ENCODE measurements at regions not wholly inside any gene's neighbourhood (a gene's known extent, or its start where the extent isn't known, plus 50 kb on each side); places are given as distances from the start of the nearest gene placed in this dataset.
"Not testable (repeated sequence)": the region's sequence is repeated elsewhere in the genome, so short reads cannot be mapped to it uniquely, and the experiment has no call there.

GRCh38 chr5:57653636-57654290, 171.2 kb upstream of the ACTBL2 start:
- DNase-seq = no peak

GRCh38 chr5:57651127-57651526, 168.5 kb upstream of the ACTBL2 start:
- DNase-seq = no peak

- DNase-seq = peak; percentile 19 to 45
These were observed 167.9 kb upstream of the ACTBL2 start for GRCh38 chr5:57650360-57651069.

GRCh38 chr5:57642698-57643097, 160.1 kb upstream of the ACTBL2 start:
- DNase-seq = no peak

GRCh38 chr5:57642066-57642465, 159.5 kb upstream of the ACTBL2 start:
- no peak for DNase-seq

- no peak for DNase-seq
These were observed 152.7 kb upstream of the ACTBL2 start for GRCh38 chr5:57635146-57635777.

- DNase-seq = no peak
These were observed 150.3 kb upstream of the ACTBL2 start for GRCh38 chr5:57632937-57633336.

GRCh38 chr5:57631139-57631538, 148.5 kb upstream of the ACTBL2 start:
- not testable (repeated sequence) for DNase-seq

- DNase-seq = no peak
These were observed 145.1 kb upstream of the ACTBL2 start for GRCh38 chr5:57627661-57628060.

GRCh38 chr5:57626703-57627102, 144.1 kb upstream of the ACTBL2 start:
- no peak for DNase-seq

- no peak for DNase-seq
These were observed 139.0 kb upstream of the ACTBL2 start for GRCh38 chr5:57621624-57622023.

- no peak for DNase-seq
These were observed 136.3 kb upstream of the ACTBL2 start for GRCh38 chr5:57618767-57619381.

GRCh38 chr5:57613741-57614140, 131.1 kb upstream of the ACTBL2 start:
- DNase-seq = no peak

GRCh38 chr5:57611177-57611576, 128.6 kb upstream of the ACTBL2 start:
- DNase-seq = no peak

- DNase-seq = no peak
These were observed 125.9 kb upstream of the ACTBL2 start for GRCh38 chr5:57608542-57608941.

- no peak for DNase-seq
These were observed 119.4 kb upstream of the ACTBL2 start for GRCh38 chr5:57601996-57602395.

GRCh38 chr5:57600321-57600720, 117.7 kb upstream of the ACTBL2 start:
- no peak for DNase-seq

GRCh38 chr5:57598756-57599155, 116.1 kb upstream of the ACTBL2 start:
- DNase-seq = no peak

- DNase-seq = no peak
These were observed 115.5 kb upstream of the ACTBL2 start for GRCh38 chr5:57598097-57598496.

- no peak for DNase-seq
These were observed 112.9 kb upstream of the ACTBL2 start for GRCh38 chr5:57595523-57595991.

- DNase-seq = no peak
These were observed 111.8 kb upstream of the ACTBL2 start for GRCh38 chr5:57594436-57594835.

GRCh38 chr5:57592236-57592635, 109.6 kb upstream of the ACTBL2 start:
- no peak for DNase-seq

- no peak for DNase-seq
These were observed 104.0 kb upstream of the ACTBL2 start for GRCh38 chr5:57586649-57587048.
